ENCODE measurements at regions not wholly inside any gene's neighbourhood (a gene's known extent, or its start where the extent isn't known, plus 50 kb on each side); places are given as distances from the start of the nearest gene placed in this dataset.

- H3K27ac Mint-ChIP-seq (ENCODE audit: unreplicated experiment) = no peak overlapping the region
- no peak for TF ChIP-seq CTCF (IDR thresholded peaks at IDR 0.05; ENCODE audit: unreplicated experiment)
- H3K36me3 Mint-ChIP-seq (ENCODE audit: insufficient read depth, unreplicated experiment) = no peaks in the 10 kb centered on the region
- intact Hi-C loops (cut with micrococcal nuclease; ENCODE audit: unreplicated experiment) = no loop called here
- no peak overlapping the region for H3K4me3 Mint-ChIP-seq (ENCODE audit: low read depth, unreplicated experiment)
- CTCF ChIA-PET = interaction anchor here (0.5 kb wide), 1 partner anchor 168 kb away, joined by 3 read pairs; no protein-coding TSS in a partner anchor
- BruUV-seq (replicated peaks) = no TSS peak
- H3K9me3 Mint-ChIP-seq (ENCODE audit: low read depth, unreplicated experiment) = no peaks in the 10 kb centered on the region
- no peaks in the 10 kb centered on the region for H3K27me3 Mint-ChIP-seq (ENCODE audit: unreplicated experiment)
- H3K4me1 Mint-ChIP-seq (ENCODE audit: low read depth, unreplicated experiment) = peaks cover 21% of the 10 kb centered on the region
- no peak for DNase-seq
Measured at GRCh38 chr6:134421501-134421900, 103.6 kb upstream of the SGK1 start.

- Mint-ChIP-seq H3K9me3 (ENCODE audit: low read depth, unreplicated experiment) (no peaks in the 10 kb centered on the region), H3K27me3 (ENCODE audit: unreplicated experiment) (no peaks in the 10 kb centered on the region), H3K27ac (ENCODE audit: unreplicated experiment) (no peak overlapping the region), H3K36me3 (ENCODE audit: insufficient read depth, unreplicated experiment) (no peaks in the 10 kb centered on the region), H3K4me1 (ENCODE audit: low read depth, unreplicated experiment) (peaks cover 21% of the 10 kb centered on the region), H3K4me3 (ENCODE audit: low read depth, unreplicated experiment) (no peak overlapping the region)
- CTCF ChIA-PET = no interaction called here
- no peak for TF ChIP-seq CTCF (IDR thresholded peaks at IDR 0.05; ENCODE audit: unreplicated experiment)
- intact Hi-C loops (cut with micrococcal nuclease; ENCODE audit: unreplicated experiment) = no loop called here
- BruUV-seq (replicated peaks) = no TSS peak
- no peak for DNase-seq
Measured at GRCh38 chr6:134420614-134421181, 102.8 kb upstream of the SGK1 start.

GRCh38 chr6:134419716-134420115 lies 101.8 kb upstream of the SGK1 start:
- H3K9me3 Mint-ChIP-seq (ENCODE audit: low read depth, unreplicated experiment) = no peaks in the 10 kb centered on the region
- no TSS peak for BruUV-seq (replicated peaks)
- peaks cover 21% of the 10 kb centered on the region for H3K4me1 Mint-ChIP-seq (ENCODE audit: low read depth, unreplicated experiment)
- no peak for TF ChIP-seq CTCF (IDR thresholded peaks at IDR 0.05; ENCODE audit: unreplicated experiment)
- no peaks in the 10 kb centered on the region for H3K27me3 Mint-ChIP-seq (ENCODE audit: unreplicated experiment)
- H3K36me3 Mint-ChIP-seq (ENCODE audit: insufficient read depth, unreplicated experiment) = no peaks in the 10 kb centered on the region
- H3K4me3 Mint-ChIP-seq (ENCODE audit: low read depth, unreplicated experiment) = no peak overlapping the region
- intact Hi-C loops (cut with micrococcal nuclease; ENCODE audit: unreplicated experiment) = no loop called here
- CTCF ChIA-PET = no interaction called here
- H3K27ac Mint-ChIP-seq (ENCODE audit: unreplicated experiment) = no peak overlapping the region
- no peak for DNase-seq

GRCh38 chr6:134416418-134417154 lies 98.7 kb upstream of the SGK1 start:
- Mint-ChIP-seq H3K27ac (ENCODE audit: unreplicated experiment) (no peak overlapping the region), H3K36me3 (ENCODE audit: insufficient read depth, unreplicated experiment) (no peaks in the 10 kb centered on the region), H3K27me3 (ENCODE audit: unreplicated experiment) (no peaks in the 10 kb centered on the region), H3K4me3 (ENCODE audit: low read depth, unreplicated experiment) (no peak overlapping the region), H3K4me1 (ENCODE audit: low read depth, unreplicated experiment) (peaks cover 11% of the 10 kb centered on the region), H3K9me3 (ENCODE audit: low read depth, unreplicated experiment) (no peaks in the 10 kb centered on the region)
- intact Hi-C loops (cut with micrococcal nuclease; ENCODE audit: unreplicated experiment) = no loop called here
- no TSS peak for BruUV-seq (replicated peaks)
- TF ChIP-seq CTCF (IDR thresholded peaks at IDR 0.05; ENCODE audit: unreplicated experiment) = no peak
- no peak for DNase-seq
- CTCF ChIA-PET = no interaction called here
